HG03457 (cell line): ENCODE measurements at regions not wholly inside any gene's neighbourhood (a gene's known extent, or its start where the extent isn't known, plus 50 kb on each side); places are given as distances from the start of the nearest gene placed in this dataset.

Experiments used
- ATAC-seq: cut with Tn5 transposase; IDR thresholded peaks from one replicate; pipeline ENCODE4 v1.9.1; 2021; ENCODE audit warnings: moderate number of reproducible peaks; ENCODE audit not compliant: unreplicated experiment

DNA sequence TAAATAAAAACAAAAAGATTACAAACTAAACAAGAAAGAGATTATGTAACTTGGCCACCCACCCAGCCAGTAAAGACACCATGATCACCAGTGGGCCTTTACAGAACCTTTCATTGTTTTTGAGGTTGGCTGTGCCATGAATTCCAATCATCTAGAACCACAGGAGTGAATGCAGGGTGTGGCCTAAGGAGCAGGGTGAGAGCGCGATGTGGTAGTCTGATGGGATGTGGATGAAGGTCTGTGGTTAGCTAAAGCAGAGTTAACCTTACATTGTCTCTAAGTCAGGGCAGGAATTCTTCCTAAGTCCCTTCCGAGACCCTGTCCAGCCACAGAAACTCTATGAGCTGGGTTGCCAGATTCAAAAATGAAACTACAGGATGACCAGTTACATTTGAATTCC lies 54.0 kb upstream of the CDKN3 start:
- ATAC-seq: no peak

DNA sequence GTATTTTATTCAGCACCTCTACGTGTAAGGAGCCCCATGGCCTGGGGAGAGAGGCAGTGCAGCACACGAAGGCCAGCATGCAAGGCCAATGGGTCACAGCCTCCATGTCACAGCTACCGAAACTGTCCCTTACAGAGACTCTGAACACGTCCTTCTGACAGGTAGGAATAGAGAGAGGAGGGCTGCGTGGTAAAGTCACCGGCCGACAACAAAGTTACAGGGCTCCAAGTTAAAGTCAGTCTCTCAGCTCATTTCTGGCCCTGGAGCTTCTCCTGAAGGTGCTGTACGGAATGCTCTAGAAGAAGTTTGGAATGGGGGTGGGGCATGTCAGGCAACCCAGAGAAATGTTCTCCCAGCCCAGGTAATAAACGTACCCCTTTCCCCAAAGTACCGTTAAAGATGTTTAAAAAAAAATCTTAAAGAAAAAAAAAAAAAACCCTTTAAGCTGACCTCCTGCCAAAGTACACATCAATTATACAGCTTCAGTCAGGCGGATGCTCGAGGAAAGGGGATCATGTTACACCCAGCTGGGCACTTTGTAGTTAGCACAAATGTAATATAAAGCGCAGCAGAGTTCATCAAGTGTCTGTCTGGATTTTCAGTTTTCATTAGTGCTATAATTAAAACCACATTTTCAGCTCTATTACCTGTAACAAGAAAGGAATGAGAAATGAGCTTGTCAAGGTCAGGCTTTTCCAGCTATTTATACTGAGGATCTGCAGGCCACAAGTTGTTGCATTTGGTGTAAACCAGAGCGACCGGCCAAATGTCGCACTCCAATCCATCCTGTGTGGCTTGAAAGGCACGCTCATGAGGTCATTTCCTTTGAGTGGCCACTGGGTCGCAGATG lies 53.3 kb upstream of the CDKN3 start:
- no peak for ATAC-seq

DNA sequence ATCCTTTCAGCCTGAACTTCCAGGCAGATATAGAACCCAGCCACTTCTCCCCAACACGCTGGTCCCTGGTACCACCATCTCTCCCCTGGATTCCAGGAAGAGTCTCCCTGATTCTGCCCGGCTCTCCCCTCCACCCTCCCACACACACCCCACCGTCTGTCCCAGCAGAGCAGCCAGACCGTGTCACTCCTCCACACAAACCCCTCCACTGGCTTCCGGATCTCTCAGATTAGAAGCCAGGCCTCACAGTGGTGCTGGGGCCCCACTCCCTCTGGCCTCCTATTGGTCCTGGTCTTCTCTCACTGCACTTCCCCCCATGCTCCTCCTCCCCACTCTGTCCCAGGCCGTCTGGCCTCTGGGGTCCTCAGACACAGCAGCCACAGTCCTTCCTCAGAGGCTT lies 52.4 kb upstream of the CDKN3 start:
- ATAC-seq: no peak

DNA sequence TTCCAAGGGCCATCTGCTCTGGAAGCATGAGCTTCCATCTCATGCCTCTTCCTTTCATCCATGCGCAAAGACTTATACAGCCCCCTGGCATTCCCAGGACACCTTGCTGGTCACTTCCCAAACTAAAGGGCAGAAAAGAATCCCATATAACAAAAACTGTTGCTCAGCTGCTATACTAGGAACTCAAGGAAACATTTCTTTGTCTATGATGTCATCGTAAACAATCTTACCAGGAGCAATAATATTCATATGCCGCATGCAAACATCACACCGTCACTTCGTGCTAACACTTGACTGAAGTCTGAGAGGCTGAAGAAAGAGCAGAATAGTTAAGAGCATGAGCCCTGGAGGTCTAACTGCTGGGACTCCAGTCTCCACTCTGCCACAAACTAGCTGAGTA lies 50.5 kb upstream of the CDKN3 start:
- ATAC-seq: no peak
